ENCODE measurements at regions not wholly inside any gene's neighbourhood (a gene's known extent, or its start where the extent isn't known, plus 50 kb on each side); places are given as distances from the start of the nearest gene placed in this dataset.

DNA sequence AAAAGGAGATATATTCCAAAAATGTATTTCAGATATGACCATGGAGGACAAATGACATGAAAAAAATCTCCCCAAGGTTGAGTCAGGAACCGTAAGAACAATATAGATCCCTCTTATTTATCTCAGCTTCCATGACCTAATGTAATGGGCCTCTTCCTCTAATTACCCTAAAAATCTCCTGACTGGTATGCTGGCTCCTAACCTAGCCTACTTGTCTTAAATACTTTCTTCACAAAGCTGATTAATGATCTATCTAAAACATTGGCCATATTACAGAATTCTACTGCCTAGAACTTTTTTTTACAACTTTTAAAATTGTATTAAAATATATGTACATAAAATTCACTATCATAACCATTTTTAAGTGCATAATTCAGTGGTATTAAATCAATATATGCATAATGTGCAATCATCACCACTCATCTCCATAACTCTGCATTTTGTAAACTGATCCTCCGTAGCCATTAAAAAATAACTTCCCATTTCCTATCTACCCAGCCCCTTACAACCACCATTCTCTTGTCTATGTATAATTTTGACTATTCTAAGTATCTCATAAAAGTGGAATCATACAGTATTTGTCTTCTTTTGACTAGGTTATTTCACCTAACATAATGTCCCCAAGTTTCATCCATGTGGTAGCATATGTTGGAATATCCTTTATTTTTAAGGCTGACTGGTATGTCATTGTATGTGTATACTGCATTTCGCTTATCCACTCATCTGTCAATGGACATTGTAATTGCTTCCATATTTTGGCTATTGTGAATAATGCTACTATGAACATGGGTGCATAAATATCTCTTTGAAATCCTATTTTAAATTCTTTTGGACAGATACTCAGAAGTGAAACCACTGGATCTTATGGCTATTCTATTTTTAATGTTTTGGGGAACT, 464.6 kb downstream of the ADAMTS20 start:
- peaks cover 30% of the 10 kb centered on the region for H3K9me3 Mint-ChIP-seq
- no peak for DNase-seq (ENCODE audit: low spot score)
- Histone ChIP-seq H3K4me1 (no peaks in the 10 kb centered on the region), H4K20me1 (ENCODE audit: low read depth) (no peaks in the 10 kb centered on the region), H3K9ac (no peak overlapping the region), H3K9me3 (ENCODE audit: low read depth) (peaks cover 5% of the 10 kb centered on the region), H3K79me2 (ENCODE audit: low read depth) (no peaks in the 10 kb centered on the region), H2AFZ (replicated peaks) (no peak overlapping the region), H3K36me3 (no peaks in the 10 kb centered on the region), H3K4me2 (no peak overlapping the region), H3K27ac (no peak overlapping the region), H3K27me3 (no peaks in the 10 kb centered on the region), H3F3A (ENCODE audit: low read depth) (no peaks in the 10 kb centered on the region), H3K4me3 (no peak overlapping the region)
- H3K27me3 Mint-ChIP-seq (ENCODE audit: insufficient read depth, low read depth), result no peaks in the 10 kb centered on the region
- TF ChIP-seq EZH2phosphoT487 (IDR thresholded peaks at IDR 0.05), result no peak
- TF ChIP-seq, protein P1, sequence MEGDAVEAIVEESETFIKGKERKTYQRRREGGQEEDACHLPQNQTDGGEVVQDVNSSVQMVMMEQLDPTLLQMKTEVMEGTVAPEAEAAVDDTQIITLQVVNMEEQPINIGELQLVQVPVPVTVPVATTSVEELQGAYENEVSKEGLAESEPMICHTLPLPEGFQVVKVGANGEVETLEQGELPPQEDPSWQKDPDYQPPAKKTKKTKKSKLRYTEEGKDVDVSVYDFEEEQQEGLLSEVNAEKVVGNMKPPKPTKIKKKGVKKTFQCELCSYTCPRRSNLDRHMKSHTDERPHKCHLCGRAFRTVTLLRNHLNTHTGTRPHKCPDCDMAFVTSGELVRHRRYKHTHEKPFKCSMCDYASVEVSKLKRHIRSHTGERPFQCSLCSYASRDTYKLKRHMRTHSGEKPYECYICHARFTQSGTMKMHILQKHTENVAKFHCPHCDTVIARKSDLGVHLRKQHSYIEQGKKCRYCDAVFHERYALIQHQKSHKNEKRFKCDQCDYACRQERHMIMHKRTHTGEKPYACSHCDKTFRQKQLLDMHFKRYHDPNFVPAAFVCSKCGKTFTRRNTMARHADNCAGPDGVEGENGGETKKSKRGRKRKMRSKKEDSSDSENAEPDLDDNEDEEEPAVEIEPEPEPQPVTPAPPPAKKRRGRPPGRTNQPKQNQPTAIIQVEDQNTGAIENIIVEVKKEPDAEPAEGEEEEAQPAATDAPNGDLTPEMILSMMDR (IDR thresholded peaks at IDR 0.05), result no peak
- TF ChIP-seq EZH2 (IDR thresholded peaks at IDR 0.05), result no peak
- no peak overlapping the region for H3K27ac Mint-ChIP-seq
- no peak overlapping the region for H3K4me3 Mint-ChIP-seq
- H3K4me1 Mint-ChIP-seq, result no peaks in the 10 kb centered on the region
- H3K36me3 Mint-ChIP-seq, result no peaks in the 10 kb centered on the region

DNA sequence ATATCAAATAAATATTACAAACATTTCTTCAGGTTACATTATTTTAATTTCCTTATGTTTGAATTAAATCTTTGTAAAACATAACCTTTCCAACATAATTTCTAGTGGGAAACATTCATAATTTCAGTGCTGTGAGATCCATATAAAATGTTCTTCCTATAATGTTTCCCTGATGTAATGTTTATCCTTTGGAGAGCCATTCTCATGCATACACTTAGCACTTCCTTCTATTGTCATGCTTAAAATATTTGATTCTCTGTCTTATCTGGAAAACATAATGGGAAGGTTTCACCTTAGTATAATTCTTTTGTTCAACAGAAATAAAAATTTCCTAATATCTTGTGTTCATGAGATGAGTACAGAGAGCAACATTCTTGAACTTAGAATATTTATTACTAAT, 472.5 kb downstream of the ADAMTS20 start:
- TF ChIP-seq EZH2phosphoT487 (IDR thresholded peaks at IDR 0.05), result no peak
- TF ChIP-seq, protein P1 (IDR thresholded peaks at IDR 0.05), result no peak
- TF ChIP-seq EZH2 (IDR thresholded peaks at IDR 0.05), result no peak
- Histone ChIP-seq H3K79me2 (ENCODE audit: low read depth) (no peaks in the 10 kb centered on the region), H3K27ac (no peak overlapping the region), H2AFZ (replicated peaks) (no peak overlapping the region), H4K20me1 (ENCODE audit: low read depth) (no peaks in the 10 kb centered on the region), H3K9me3 (ENCODE audit: low read depth) (no peaks in the 10 kb centered on the region), H3K9ac (no peak overlapping the region), H3K4me2 (no peak overlapping the region), H3K27me3 (no peaks in the 10 kb centered on the region), H3K4me3 (no peak overlapping the region), H3K4me1 (peaks cover 9% of the 10 kb centered on the region), H3K36me3 (no peaks in the 10 kb centered on the region), H3F3A (ENCODE audit: low read depth) (no peaks in the 10 kb centered on the region)
- no peak for DNase-seq (ENCODE audit: low spot score)
- Mint-ChIP-seq H3K9me3 (peaks cover 11% of the 10 kb centered on the region), H3K36me3 (no peaks in the 10 kb centered on the region), H3K27ac (no peak overlapping the region), H3K4me1 (peaks cover 5% of the 10 kb centered on the region), H3K27me3 (ENCODE audit: insufficient read depth, low read depth) (no peaks in the 10 kb centered on the region), H3K4me3 (no peak overlapping the region)

GRCh38 chr12:43078976-43079375, 473.0 kb downstream of the ADAMTS20 start:
- Histone ChIP-seq H3K79me2 (ENCODE audit: low read depth) (no peaks in the 10 kb centered on the region), H3K9me3 (ENCODE audit: low read depth) (no peaks in the 10 kb centered on the region), H4K20me1 (ENCODE audit: low read depth) (no peaks in the 10 kb centered on the region), H3K27me3 (no peaks in the 10 kb centered on the region), H3K27ac (no peak overlapping the region), H3K4me2 (no peak overlapping the region), H3K4me3 (no peak overlapping the region), H3K36me3 (no peaks in the 10 kb centered on the region), H3K9ac (no peak overlapping the region), H3F3A (ENCODE audit: low read depth) (no peaks in the 10 kb centered on the region), H3K4me1 (peaks cover 10% of the 10 kb centered on the region), H2AFZ (replicated peaks) (no peak overlapping the region)
- peaks cover 7% of the 10 kb centered on the region for H3K9me3 Mint-ChIP-seq
- TF ChIP-seq EZH2 (IDR thresholded peaks at IDR 0.05), result no peak
- TF ChIP-seq EZH2phosphoT487 (IDR thresholded peaks at IDR 0.05), result no peak
- TF ChIP-seq, protein P1 (IDR thresholded peaks at IDR 0.05), result no peak
- H3K4me3 Mint-ChIP-seq, result no peak overlapping the region
- H3K27me3 Mint-ChIP-seq (ENCODE audit: insufficient read depth, low read depth), result no peaks in the 10 kb centered on the region
- no peaks in the 10 kb centered on the region for H3K36me3 Mint-ChIP-seq
- H3K4me1 Mint-ChIP-seq, result peaks cover 5% of the 10 kb centered on the region
- H3K27ac Mint-ChIP-seq, result no peak overlapping the region
- DNase-seq (ENCODE audit: low spot score), result no peak
